HG03280 (cell line): ENCODE measurements at regions not wholly inside any gene's neighbourhood (a gene's known extent, or its start where the extent isn't known, plus 50 kb on each side); places are given as distances from the start of the nearest gene placed in this dataset.

ENCODE experiments used
- ATAC-seq: cut with Tn5 transposase; IDR thresholded peaks from one replicate; pipeline ENCODE4 v1.9.1; 2021; ENCODE audit warnings: mild to moderate bottlenecking, moderate library complexity; ENCODE audit not compliant: unreplicated experiment

GRCh38 chr5:175246889-175247520 is 197.0 kb downstream of the DRD1 start:
- no peak for ATAC-seq

DNA sequence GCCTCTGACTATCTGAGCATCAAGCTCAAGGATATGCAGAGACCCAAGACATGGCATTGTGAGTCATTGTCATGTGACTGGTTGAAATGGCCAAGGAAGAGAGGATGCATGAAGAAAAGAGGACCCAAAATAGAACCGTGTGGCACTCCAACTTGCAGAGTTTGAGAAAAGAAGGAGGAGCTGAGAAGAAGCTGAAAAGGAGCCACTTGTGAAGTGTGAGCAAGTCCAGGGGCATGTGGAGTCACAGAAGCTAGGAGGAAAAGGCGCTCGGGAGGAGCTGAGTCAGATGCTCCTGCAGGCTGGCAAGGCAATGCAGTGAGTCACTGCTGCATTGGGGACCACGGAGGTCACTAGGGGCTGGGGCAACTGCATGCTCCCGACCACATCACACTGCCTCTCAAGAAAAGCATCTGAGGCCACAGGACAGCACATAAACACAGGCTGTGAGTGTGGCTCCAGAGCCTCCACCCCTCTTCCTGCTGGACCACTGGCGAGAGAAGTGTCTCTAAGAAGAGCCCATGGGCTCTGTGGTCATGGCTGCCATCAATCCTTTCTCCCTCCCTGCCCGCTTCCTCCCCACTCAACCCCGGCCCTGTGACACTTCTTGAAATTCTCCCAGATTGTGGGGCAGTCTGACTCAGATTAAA is 197.6 kb downstream of the DRD1 start:
- no peak for ATAC-seq

DNA sequence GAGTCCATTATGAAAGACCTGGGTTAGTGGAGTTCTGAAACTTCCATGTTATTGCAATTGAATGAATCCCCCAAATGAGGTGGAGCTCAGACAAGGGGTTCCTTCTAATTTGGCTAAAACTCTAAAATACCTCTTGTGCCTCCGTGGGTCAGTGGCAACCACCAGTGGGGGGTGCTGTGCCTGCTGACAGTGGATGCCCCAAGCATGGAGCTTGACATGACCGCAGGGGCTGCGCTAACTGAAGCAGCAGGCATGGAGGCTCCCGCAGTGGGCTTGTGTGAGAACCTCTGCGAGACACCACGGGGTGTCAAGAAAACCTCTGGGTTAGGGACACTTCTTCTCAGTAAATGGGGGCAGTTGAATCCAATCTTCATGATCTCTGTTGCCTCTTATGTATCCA is 200.5 kb downstream of the DRD1 start:
- ATAC-seq: no peak

GRCh38 chr5:175242207-175242606 is 201.8 kb downstream of the DRD1 start:
- no peak for ATAC-seq

GRCh38 chr5:175238326-175238725 is 205.7 kb downstream of the DRD1 start:
- no peak for ATAC-seq

DNA sequence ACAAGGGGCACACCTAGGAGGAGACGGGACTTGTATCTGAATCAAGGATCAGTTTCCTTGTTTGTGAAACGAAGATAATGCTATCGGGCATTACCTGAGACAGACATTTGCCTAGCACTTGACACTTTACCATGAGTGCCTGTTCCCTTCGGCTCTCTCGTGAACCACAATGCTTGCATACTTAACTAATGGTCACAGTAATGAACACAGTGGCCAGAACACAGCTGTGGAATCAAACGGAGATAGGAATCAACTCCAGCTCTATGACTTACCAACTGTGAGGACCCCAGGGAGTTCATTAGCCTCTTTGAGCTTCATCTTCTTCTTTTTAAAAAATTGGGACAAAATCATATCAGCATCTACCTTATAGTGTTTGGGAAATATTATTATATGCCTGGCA is 207.8 kb downstream of the DRD1 start:
- ATAC-seq: no peak

DNA sequence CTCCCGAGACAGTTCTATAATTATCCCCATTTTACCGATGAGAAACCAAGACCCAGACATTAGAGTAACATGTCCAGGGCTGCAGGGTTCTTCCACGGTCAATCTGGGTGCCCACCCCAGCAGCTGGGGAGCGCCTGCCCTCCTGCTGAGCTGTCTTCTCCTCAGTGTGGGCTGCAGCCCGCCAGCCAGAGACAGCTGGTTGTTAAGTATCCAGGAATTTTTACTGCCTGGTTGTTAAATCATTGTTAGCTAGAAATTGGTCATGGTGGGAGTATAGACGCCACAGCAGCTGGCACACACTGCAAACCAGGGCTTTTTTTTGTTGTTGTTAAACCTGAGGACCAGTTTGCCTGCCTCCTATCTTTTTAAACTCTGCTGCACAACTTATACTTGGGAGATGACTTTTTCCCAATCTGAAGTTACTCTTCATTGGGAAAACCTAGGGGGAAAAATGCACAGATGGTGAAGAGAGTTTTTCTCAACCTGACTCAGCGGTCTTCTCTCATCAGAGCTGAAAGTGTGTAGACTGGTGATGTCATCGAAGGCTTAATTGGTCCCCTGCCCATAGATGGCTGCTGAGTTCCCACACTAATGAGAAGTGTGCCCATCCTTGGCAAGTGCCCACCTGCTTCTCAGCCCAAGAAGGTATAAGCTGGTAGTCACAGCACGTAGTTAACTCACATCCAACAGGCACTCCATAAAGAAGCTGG is 208.6 kb downstream of the DRD1 start:
- ATAC-seq: no peak

- no peak for ATAC-seq
Observed at GRCh38 chr5:175230299-175230698, 213.7 kb downstream of the DRD1 start.

DNA sequence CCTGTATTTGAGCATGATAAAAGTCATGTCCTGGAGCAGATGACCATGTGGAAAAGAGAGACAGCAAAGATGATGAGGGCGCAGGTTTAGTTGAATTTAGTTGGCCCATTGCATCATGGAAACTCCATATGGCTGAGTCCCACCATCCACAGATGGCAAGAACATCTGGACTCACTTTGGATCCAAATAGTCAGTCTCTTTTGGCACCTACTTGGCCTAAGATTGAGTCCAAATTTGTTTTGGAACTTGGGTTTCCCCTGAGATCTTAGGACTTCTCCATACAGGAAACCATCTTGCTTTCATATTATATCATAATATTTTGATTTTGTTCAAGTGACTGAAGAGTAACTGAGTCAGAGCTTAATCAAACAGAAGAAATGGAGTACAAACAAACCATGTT is 217.5 kb downstream of the DRD1 start:
- no peak for ATAC-seq

DNA sequence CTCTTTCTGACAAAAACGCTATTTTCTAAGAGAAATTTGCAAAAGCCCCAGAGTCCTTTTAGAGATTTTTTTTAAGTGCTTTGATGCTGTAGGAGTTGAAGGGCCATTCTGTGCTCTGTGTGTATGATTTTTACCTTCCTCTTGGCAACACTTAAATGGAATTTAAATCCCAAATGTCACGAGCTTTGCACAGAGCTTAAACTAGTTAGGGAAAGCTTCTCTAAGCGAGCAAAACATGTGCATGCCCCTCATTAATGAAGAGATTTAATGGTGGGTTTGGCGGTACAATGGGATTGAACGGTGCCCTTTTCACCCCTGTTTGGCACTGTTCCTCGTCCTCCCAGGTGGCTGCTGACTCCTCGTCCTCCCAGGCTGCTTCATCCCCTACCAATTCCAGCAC is 220.7 kb downstream of the DRD1 start:
- ATAC-seq: no peak

DNA sequence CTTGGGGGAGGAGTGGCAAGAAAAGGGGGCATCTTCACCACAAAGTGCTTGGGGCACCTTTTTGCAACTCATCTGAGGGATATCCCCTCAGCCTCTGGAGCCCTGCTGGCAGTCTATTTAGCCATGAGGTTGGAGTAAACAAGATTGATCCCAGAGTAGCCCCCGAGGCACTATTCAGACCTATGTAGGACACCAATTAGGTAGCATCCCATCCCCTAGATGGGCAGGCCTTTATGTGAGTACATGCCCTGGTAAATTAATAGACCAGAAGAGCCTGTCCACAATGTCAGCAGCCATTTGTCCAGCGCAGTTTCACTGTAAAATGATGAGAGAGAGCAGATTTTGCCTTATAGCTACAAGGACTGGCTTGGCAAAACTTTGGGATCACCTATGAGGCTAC is 221.4 kb downstream of the DRD1 start:
- ATAC-seq: no peak

DNA sequence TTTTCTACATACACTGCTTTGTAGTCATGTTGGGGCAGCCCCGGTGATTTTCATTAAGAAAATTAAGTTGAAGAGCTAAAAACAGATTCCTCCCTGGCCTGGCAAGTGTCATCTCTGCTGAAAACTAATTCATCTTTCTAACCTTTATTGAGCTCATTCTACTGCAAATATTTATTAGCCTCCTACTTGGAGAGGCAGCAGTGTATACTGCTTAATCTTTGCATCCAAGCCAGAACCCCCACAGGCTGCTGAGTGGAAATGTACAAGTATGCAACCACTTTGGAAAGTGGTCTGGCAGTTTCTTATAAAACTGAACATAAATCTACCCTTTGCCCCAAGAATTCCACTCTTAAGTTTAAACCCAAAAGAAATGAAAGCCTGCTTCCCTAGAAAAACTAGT is 223.4 kb downstream of the DRD1 start:
- no peak for ATAC-seq

GRCh38 chr5:175219366-175219765 is 224.6 kb downstream of the DRD1 start:
- no peak for ATAC-seq

GRCh38 chr5:175216991-175217390 is 227.0 kb downstream of the DRD1 start:
- no peak for ATAC-seq

- ATAC-seq: no peak
Observed at GRCh38 chr5:175215906-175216305, 228.1 kb downstream of the DRD1 start.

- no peak for ATAC-seq
Observed at GRCh38 chr5:175214152-175214551, 229.8 kb downstream of the DRD1 start.

DNA sequence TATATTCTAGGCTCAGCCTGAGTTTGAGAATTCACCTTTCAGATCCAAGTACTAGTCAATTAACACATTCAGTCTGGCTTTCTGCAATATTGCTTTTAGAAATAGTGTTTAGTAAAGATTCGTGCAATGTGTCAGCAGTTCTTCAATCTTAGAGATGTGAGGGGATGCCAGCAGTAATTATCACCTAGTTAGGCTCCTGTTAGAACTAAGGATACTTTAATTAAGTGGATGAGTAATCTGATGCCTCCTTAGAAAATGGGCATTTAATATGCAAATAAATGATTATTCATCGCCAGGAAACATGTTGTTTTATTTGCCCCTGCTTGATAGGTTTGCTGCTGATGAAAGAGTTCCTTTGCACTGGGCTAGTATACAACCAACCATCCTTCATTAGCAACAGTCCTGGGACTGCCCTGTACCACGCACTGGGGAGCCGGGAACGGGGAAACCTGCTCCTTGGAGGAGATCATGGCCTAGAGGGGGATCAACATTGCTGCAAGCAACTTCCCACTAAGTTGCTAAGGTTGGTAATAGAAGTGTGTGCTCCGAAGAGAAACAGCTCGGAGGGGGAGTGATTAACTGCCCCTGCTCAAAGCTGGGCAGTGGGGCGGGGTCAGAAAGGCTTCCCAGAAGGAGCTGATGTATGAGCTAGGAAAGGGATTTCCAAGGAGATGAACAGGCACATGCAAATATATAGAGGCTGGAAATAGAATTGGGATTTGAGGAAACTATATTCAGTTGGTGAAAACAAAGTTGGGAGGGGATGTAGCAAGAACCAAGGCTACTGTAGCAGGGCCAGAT is 231.8 kb downstream of the DRD1 start:
- no peak for ATAC-seq

DNA sequence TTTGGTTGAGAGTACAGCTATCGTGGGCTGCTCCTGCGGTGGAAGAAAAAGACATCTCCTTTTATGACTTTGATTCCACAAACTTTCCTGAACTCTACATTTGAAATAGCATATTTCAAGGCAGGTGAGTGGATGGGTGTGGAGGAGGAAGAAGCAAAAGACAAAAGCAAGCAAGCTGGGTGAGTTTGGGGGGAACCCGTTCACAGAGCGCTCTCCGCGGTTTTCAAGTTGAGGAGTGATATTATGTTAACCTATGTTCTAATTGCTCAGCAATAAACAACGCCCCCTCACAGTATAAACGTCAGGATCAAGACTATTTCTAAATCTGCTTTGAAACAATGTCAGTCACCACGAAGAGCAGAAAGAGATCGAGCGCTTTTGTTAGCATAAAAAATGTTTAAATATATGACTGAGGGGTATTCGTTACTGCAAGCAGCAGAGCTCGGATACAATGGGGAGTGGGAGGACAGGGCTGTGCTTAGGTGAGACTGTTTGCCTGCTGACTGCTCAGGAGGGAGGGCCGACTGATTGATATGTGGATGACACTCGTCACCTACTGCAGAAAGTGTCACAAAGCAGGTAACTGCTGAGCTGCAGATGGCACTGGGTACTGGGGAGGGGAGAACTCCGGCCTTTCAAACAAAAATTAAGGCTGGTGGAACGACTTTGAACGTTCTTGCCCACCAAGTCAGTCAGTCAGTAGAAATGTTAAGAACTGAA is 236.5 kb downstream of the DRD1 start:
- no peak for ATAC-seq

DNA sequence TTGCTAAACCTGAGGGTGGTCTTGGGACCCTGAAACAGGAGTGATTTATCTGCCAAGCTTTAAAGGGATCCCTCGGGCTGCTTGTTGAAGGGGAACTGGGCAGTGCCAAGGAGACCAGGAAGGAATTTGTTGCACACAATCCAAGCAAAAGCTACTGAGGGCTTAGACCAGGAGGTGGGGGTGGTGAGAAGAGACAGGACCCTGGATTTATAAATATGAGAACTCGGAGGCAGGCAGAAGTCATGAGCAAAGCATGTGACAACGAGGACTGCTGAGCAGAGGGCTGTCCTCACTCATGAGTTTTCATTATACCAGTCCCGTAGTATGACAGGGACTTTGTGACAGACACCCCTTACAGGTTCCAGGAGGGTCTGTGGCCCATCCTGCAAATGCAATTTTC is 237.3 kb downstream of the DRD1 start:
- ATAC-seq: no peak

GRCh38 chr5:175202463-175203068 is 241.4 kb downstream of the DRD1 start:
- no peak for ATAC-seq
